Thyroid gland (tissue), 4 donors: ENCODE measurements at regions not wholly inside any gene's neighbourhood (a gene's known extent, or its start where the extent isn't known, plus 50 kb on each side); places are given as distances from the start of the nearest gene placed in this dataset.

Experiments used
- POLR2A ChIP-seq, 2 donors: fragments of 450-650 bp; IDR thresholded peaks; one replicate each; pipeline ENCODE4 v1.6.1; 2017; ENCODE audit warnings: antibody characterized with exemption in 2 of 2, mild to moderate bottlenecking in 2 of 2, moderate library complexity in 1 of 2
- TF ChIP-seq, protein P1 (sequence below), 6 experiments: fragments of 200-600 bp in 3 of 6; fragments of 450-650 bp in 3 of 6; sonication (generic) in 3 of 6; IDR thresholded peaks; one replicate each; pipeline ENCODE4 v1.5.1; 2016 to 2019; ENCODE audit warnings: antibody characterized with exemption in 6 of 6, mild to moderate bottlenecking in 2 of 6, inconsistent platforms in 1 of 6, moderate library complexity in 1 of 6

GRCh38 chr4:22957774-22958309, 265.1 kb downstream of the GBA3 start:
- TF ChIP-seq, protein P1, sequence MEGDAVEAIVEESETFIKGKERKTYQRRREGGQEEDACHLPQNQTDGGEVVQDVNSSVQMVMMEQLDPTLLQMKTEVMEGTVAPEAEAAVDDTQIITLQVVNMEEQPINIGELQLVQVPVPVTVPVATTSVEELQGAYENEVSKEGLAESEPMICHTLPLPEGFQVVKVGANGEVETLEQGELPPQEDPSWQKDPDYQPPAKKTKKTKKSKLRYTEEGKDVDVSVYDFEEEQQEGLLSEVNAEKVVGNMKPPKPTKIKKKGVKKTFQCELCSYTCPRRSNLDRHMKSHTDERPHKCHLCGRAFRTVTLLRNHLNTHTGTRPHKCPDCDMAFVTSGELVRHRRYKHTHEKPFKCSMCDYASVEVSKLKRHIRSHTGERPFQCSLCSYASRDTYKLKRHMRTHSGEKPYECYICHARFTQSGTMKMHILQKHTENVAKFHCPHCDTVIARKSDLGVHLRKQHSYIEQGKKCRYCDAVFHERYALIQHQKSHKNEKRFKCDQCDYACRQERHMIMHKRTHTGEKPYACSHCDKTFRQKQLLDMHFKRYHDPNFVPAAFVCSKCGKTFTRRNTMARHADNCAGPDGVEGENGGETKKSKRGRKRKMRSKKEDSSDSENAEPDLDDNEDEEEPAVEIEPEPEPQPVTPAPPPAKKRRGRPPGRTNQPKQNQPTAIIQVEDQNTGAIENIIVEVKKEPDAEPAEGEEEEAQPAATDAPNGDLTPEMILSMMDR (IDR thresholded peaks at IDR 0.05): no peak
- TF ChIP-seq POLR2A (IDR thresholded peaks at IDR 0.05): no peak
